IMR-90 (cell line): ENCODE measurements at regions not wholly inside any gene's neighbourhood (a gene's known extent, or its start where the extent isn't known, plus 50 kb on each side); places are given as distances from the start of the nearest gene placed in this dataset.

Source experiments
- ATAC-seq: fragments of 200-7000 bp; cut with Tn5 transposase; 2 replicates; pipeline ENCODE4 v1.9.1; 2020; ENCODE audit warnings: low read depth, mild to moderate bottlenecking, moderate library complexity
- BruUV-seq: library from RNA; stranded (reverse); fragments of 400-500 nt; replicated peaks from 2 replicates; lab custom pipeline; 2021; lab: Mats Ljungman, UMichigan
- CTCF ChIA-PET: fragments of 300-600 bp; formaldehyde crosslinking; extraction: SDS; loops from one replicate; lab custom pipeline; 2021; ENCODE audit warnings: antibody characterized with exemption; lab: Yijun Ruan, JAX
- POLR2A ChIA-PET: fragments of 300-600 bp; sonication (Branson Sonifier 250); formaldehyde crosslinking; loops from one replicate; lab custom pipeline; 2022; ENCODE audit warnings: antibody characterized with exemption; ENCODE audit not compliant: unreplicated experiment; lab: Charles Lee
- DNase-seq: peaks from one replicate; pipeline ENCODE4 v3.0.0; 2013
- H2AFZ ChIP-seq: replicated peaks from 2 replicates; pipeline ENCODE3; 2013; ENCODE audit warnings: low read length, mild to moderate bottlenecking; ENCODE audit not compliant: poor library complexity
- H2AK5ac ChIP-seq: 2 replicates; pipeline ENCODE4 v1.6.1; 2013; ENCODE audit warnings: low read depth, low read length, inconsistent platforms
- H2AK9ac ChIP-seq: replicated peaks from 2 replicates; pipeline ENCODE3; 2013; ENCODE audit warnings: mild to moderate bottlenecking, low read depth, low read length, moderate library complexity; ENCODE audit not compliant: poor library complexity
- H2BK120ac ChIP-seq: 2 replicates; pipeline ENCODE4 v1.6.1; 2013; ENCODE audit warnings: low read depth, low read length, inconsistent platforms
- H2BK15ac ChIP-seq: 3 replicates; pipeline ENCODE4 v1.6.1; 2013; ENCODE audit warnings: low read depth, low read length, inconsistent platforms
- H2BK20ac ChIP-seq: 2 replicates; pipeline ENCODE4 v1.6.1; 2013; ENCODE audit warnings: low read depth, mild to moderate bottlenecking, inconsistent platforms, low read length, moderate library complexity
- H2BK5ac ChIP-seq: 2 replicates; pipeline ENCODE4 v1.6.1; 2013; ENCODE audit warnings: mild to moderate bottlenecking, low read depth, low read length, inconsistent platforms; ENCODE audit not compliant: poor library complexity, severe bottlenecking
- H3K14ac ChIP-seq: replicated peaks from 2 replicates; pipeline ENCODE4 v1.6.1; 2013; ENCODE audit warnings: low read depth, low read length, inconsistent platforms
- H3K18ac ChIP-seq: 2 replicates; pipeline ENCODE4 v1.6.1; 2013; ENCODE audit warnings: low read depth, low read length, control low read depth
- H3K23ac ChIP-seq: 2 replicates; pipeline ENCODE4 v1.6.1; 2013; ENCODE audit warnings: low read depth, low read length, inconsistent platforms
- H3K27ac ChIP-seq: 2 replicates; pipeline ENCODE4 v1.5.1; 2013; ENCODE audit warnings: mild to moderate bottlenecking, control low read depth, low read length; ENCODE audit not compliant: insufficient read depth
- H3K27me3 ChIP-seq: 2 replicates; pipeline ENCODE4 v1.6.1; 2013; ENCODE audit warnings: low read length; ENCODE audit not compliant: control insufficient read depth, insufficient read depth
- H3K36me3 ChIP-seq: 2 replicates; pipeline ENCODE4 v1.6.1; 2013; ENCODE audit warnings: low read length, mixed read lengths; ENCODE audit not compliant: control insufficient read depth, insufficient read depth
- H3K4ac ChIP-seq: 2 replicates; pipeline ENCODE4 v1.6.1; 2013; ENCODE audit warnings: low read depth, low read length, inconsistent platforms
- H3K4me1 ChIP-seq: 2 replicates; pipeline ENCODE4 v1.6.1; 2013; ENCODE audit warnings: low read length, mixed read lengths; ENCODE audit not compliant: control insufficient read depth, insufficient read depth
- H3K4me2 ChIP-seq: 2 replicates; pipeline ENCODE4 v1.6.1; 2013; ENCODE audit warnings: low read depth, mild to moderate bottlenecking, control low read depth, low read length, moderate library complexity
- H3K4me3 ChIP-seq: 2 replicates; pipeline ENCODE4 v1.5.1; 2013; ENCODE audit warnings: low read depth, mild to moderate bottlenecking, control low read depth, low read length, moderate library complexity; ENCODE audit not compliant: insufficient read depth
- H3K56ac ChIP-seq: 2 replicates; pipeline ENCODE4 v1.6.1; 2013; ENCODE audit warnings: low read length, inconsistent platforms; ENCODE audit not compliant: insufficient read depth; ENCODE audit errors: extremely low read depth
- H3K79me1 ChIP-seq, 2 experiments: 2 replicates each; pipeline ENCODE4 v1.6.1; 2013; ENCODE audit warnings: low read length in 2 of 2, inconsistent platforms in 1 of 2, low read depth in 1 of 2
- H3K9ac ChIP-seq: 2 replicates; pipeline ENCODE4 v1.6.1; 2013; ENCODE audit warnings: low read depth, low read length, control low read depth
- H3K9me1 ChIP-seq: 2 replicates; pipeline ENCODE4 v1.6.1; 2013; ENCODE audit warnings: low read length, inconsistent platforms; ENCODE audit not compliant: insufficient read depth
- H3K9me3 ChIP-seq: 2 replicates; pipeline ENCODE4 v1.6.1; 2013; ENCODE audit warnings: low read length; ENCODE audit not compliant: control insufficient read depth, insufficient read depth
- H4K20me1 ChIP-seq: 2 replicates; pipeline ENCODE4 v1.6.1; 2013; ENCODE audit warnings: low read length, inconsistent platforms; ENCODE audit not compliant: insufficient read depth
- H4K5ac ChIP-seq: 2 replicates; pipeline ENCODE4 v1.6.1; 2013; ENCODE audit warnings: mild to moderate bottlenecking, low read depth, low read length, control low read depth
- H4K8ac ChIP-seq, 2 experiments: 2 replicates each; pipeline ENCODE4 v1.6.1; 2013; ENCODE audit warnings: low read depth in 2 of 2, low read length in 2 of 2, control low read depth in 1 of 2, inconsistent platforms in 1 of 2
- H4K91ac ChIP-seq: 2 replicates; pipeline ENCODE4 v1.6.1; 2013; ENCODE audit warnings: low read depth, low read length, inconsistent platforms; ENCODE audit not compliant: insufficient read depth
- CEBPB ChIP-seq: IDR thresholded peaks from 2 replicates; pipeline ENCODE4 v1.6.1; 2012; ENCODE audit warnings: low read depth, low read length, improper control_type of control experiment
- MAFK ChIP-seq: IDR thresholded peaks from 2 replicates; pipeline ENCODE4 v1.6.1; 2012; ENCODE audit warnings: low read depth, low read length, improper control_type of control experiment
- MXI1 ChIP-seq: IDR thresholded peaks from 2 replicates; pipeline ENCODE4 v1.6.1; 2012; ENCODE audit warnings: low read depth, mild to moderate bottlenecking, low read length, moderate library complexity, borderline replicate concordance
- NFE2L2 ChIP-seq: fragments of 150-350 bp; IDR thresholded peaks from 2 replicates; pipeline ENCODE4 v1.6.1; 2016; ENCODE audit warnings: low read depth, mild to moderate bottlenecking, low read length
- POLR2A ChIP-seq: IDR thresholded peaks from 2 replicates; pipeline ENCODE4 v1.6.1; 2012; ENCODE audit warnings: mild to moderate bottlenecking, low read depth, low read length
- RAD21 ChIP-seq: IDR thresholded peaks from 2 replicates; pipeline ENCODE4 v1.6.1; 2012; ENCODE audit warnings: low read length, improper control_type of control experiment
- RCOR1 ChIP-seq: IDR thresholded peaks from 2 replicates; pipeline ENCODE4 v1.6.1; 2012; ENCODE audit warnings: mild to moderate bottlenecking, low read length, improper control_type of control experiment; ENCODE audit not compliant: insufficient replicate concordance
- RFX5 ChIP-seq: IDR thresholded peaks from 2 replicates; pipeline ENCODE4 v1.8.0; 2012; ENCODE audit warnings: low read depth, mild to moderate bottlenecking, low read length, moderate library complexity
- SMC3 ChIP-seq: fragments of 150-350 bp; IDR thresholded peaks from 2 replicates; pipeline ENCODE4 v1.6.1; 2016; ENCODE audit warnings: low read depth, mild to moderate bottlenecking, antibody characterized with exemption, low read length, moderate library complexity
- dilution Hi-C: fragments of 300-500 bp; cut with HindIII; formaldehyde crosslinking; loops from one replicate; pipeline ENCODE4 v1.14.3; 2018; ENCODE audit warnings: low sequenced_read_pairs; ENCODE audit not compliant: unreplicated experiment
- in situ Hi-C: fragments of 300-500 bp; cut with MboI; formaldehyde crosslinking; loops from 3 replicates; pipeline ENCODE4 v1.14.3; 2019; ENCODE audit warnings: low sequenced_read_pairs, inconsistent platforms, mixed read lengths
- intact Hi-C: fragments of 100-400 bp; cut with micrococcal nuclease; formaldehyde crosslinking; loops from 2 replicates; pipeline ENCODE4 v1.10.0; 2022
- TF ChIP-seq, protein P1 (sequence below): fragments of 150-350 bp; IDR thresholded peaks from 2 replicates; pipeline ENCODE4 v1.6.1; 2017; ENCODE audit warnings: mild to moderate bottlenecking, antibody characterized with exemption, low read length, low read depth
- TF ChIP-seq, protein P2 (sequence below): fragments of 150-350 bp; IDR thresholded peaks from 2 replicates; pipeline ENCODE4 v1.6.1; 2016; ENCODE audit warnings: low read depth, mild to moderate bottlenecking, low read length, moderate library complexity, borderline replicate concordance

DNA sequence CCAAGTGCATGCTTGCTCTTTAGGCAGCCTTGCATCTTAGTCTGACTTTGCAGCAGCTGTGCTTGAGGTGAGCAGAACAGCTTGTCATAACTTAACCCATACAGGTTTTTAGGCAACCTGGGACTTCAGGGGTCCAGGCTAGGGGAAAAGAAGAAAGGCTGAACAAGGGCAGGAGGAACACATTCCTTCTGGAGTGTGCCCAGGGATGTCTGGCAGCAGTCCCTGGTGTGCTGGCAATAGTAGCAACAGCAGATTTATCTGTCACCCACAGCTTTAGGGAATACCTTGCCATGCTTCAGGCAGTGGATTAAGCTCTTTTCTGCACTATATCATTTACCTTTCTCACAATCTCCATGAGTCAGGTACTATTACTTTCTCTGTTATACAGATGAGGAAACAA is 513.0 kb downstream of the RAB38 start:
- H3K4me1 ChIP-seq = no peaks in the 10 kb centered on the region
- H2BK15ac ChIP-seq = no peak overlapping the region
- no peak overlapping the region for H4K91ac ChIP-seq
- no peak overlapping the region for H2BK5ac ChIP-seq
- H3K9me3 ChIP-seq = no peaks in the 10 kb centered on the region
- no peak overlapping the region for H3K14ac ChIP-seq
- no peak overlapping the region for H4K8ac ChIP-seq
- no peak overlapping the region for H2BK20ac ChIP-seq
- no peak for DNase-seq
- H3K23ac ChIP-seq = no peak overlapping the region
- H3K27me3 ChIP-seq = no peaks in the 10 kb centered on the region
- TF ChIP-seq POLR2A (no peak), NFE2L2 (no peak), RFX5 (no peak), MXI1 (no peak), SMC3 (no peak), RAD21 (no peak), MAFK (no peak), CEBPB (no peak), RCOR1 (no peak)
- TF ChIP-seq, protein P1, sequence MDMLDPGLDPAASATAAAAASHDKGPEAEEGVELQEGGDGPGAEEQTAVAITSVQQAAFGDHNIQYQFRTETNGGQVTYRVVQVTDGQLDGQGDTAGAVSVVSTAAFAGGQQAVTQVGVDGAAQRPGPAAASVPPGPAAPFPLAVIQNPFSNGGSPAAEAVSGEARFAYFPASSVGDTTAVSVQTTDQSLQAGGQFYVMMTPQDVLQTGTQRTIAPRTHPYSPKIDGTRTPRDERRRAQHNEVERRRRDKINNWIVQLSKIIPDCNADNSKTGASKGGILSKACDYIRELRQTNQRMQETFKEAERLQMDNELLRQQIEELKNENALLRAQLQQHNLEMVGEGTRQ = no peak
- TF ChIP-seq, protein P2, sequence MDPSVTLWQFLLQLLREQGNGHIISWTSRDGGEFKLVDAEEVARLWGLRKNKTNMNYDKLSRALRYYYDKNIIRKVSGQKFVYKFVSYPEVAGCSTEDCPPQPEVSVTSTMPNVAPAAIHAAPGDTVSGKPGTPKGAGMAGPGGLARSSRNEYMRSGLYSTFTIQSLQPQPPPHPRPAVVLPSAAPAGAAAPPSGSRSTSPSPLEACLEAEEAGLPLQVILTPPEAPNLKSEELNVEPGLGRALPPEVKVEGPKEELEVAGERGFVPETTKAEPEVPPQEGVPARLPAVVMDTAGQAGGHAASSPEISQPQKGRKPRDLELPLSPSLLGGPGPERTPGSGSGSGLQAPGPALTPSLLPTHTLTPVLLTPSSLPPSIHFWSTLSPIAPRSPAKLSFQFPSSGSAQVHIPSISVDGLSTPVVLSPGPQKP = no peak
- BruUV-seq = no TSS peak
- intact Hi-C loops = no loop called here
- H4K20me1 ChIP-seq = no peaks in the 10 kb centered on the region
- no peak overlapping the region for H2BK120ac ChIP-seq
- H2AK5ac ChIP-seq = no peak overlapping the region
- POLR2A ChIA-PET = no interaction called here
- H3K4me3 ChIP-seq = no peak overlapping the region
- CTCF ChIA-PET = no interaction called here
- no peak overlapping the region for H4K5ac ChIP-seq
- no peaks in the 10 kb centered on the region for H3K9me1 ChIP-seq
- ATAC-seq = no peak
- no peak overlapping the region for H3K56ac ChIP-seq
- no peaks in the 10 kb centered on the region for H3K36me3 ChIP-seq
- no peak overlapping the region for H3K4me2 ChIP-seq
- no peak overlapping the region for H2AK9ac ChIP-seq
- H2AFZ ChIP-seq = no peak overlapping the region
- no peak overlapping the region for H3K18ac ChIP-seq
- dilution Hi-C loops = no loop called here
- no peaks in the 10 kb centered on the region for H3K79me1 ChIP-seq
- H3K27ac ChIP-seq = no peak overlapping the region
- in situ Hi-C loops = no loop called here
- no peak overlapping the region for H3K9ac ChIP-seq
- no peak overlapping the region for H3K4ac ChIP-seq
